Lower leg skin (tissue), 3 donors: ENCODE measurements at regions not wholly inside any gene's neighbourhood (a gene's known extent, or its start where the extent isn't known, plus 50 kb on each side); places are given as distances from the start of the nearest gene placed in this dataset.

Experiments
- CTCF ChIP-seq, 3 donors: fragments of 450-650 bp; IDR thresholded peaks; one replicate each; pipeline ENCODE4 v1.5.1; 2016; ENCODE audit warnings: antibody characterized with exemption in 3 of 3, mild to moderate bottlenecking in 3 of 3, moderate library complexity in 2 of 3
- POLR2A ChIP-seq, 2 donors: fragments of 450-650 bp; IDR thresholded peaks; one replicate each; pipeline ENCODE4 v1.6.1; 2016 to 2017; ENCODE audit warnings: antibody characterized with exemption in 2 of 2, mild to moderate bottlenecking in 1 of 2, moderate library complexity in 1 of 2

DNA sequence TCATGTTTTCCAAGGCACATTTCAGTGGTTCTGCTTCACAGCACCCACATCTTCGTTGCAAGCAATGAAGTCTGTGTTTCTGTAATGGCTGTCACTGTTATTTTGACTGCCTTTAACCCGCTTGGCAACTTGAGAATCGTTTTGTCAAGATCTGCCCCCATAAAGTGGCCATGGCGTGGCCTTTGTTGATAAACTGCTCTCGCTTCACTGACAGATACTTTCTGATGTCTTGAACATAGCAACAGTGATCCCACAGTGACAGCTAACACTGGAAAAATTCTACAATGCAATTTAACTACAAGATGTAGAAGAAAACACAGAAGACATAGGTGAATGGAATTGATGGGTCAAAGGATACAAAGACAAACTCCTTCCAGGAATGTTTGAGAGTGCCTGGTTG is 184.2 kb downstream of the KLHL28 start:
- TF ChIP-seq CTCF (IDR thresholded peaks at IDR 0.05), result no peak
- no peak for TF ChIP-seq POLR2A (IDR thresholded peaks at IDR 0.05)
